PFSK-1 (cell line): ENCODE measurements at regions not wholly inside any gene's neighbourhood (a gene's known extent, or its start where the extent isn't known, plus 50 kb on each side); places are given as distances from the start of the nearest gene placed in this dataset.

Experiments used
- FOXP2 ChIP-seq: optimal IDR thresholded peaks from 2 replicates; pipeline ENCODE3; 2011; ENCODE audit warnings: borderline replicate concordance, control low read depth, inconsistent platforms; ENCODE audit not compliant: insufficient read depth; ENCODE audit errors: extremely low read length, extremely low read depth
- POLR2AphosphoS5 ChIP-seq: IDR thresholded peaks from 2 replicates; pipeline ENCODE4 v1.6.1; 2012; ENCODE audit warnings: low read depth, mild to moderate bottlenecking, control low read depth, low read length, moderate library complexity
- REST ChIP-seq, 2 experiments: IDR thresholded peaks; 2 replicates each; pipeline versions ENCODE4 v1.6.1 to v1.8.0; 2011 to 2012; ENCODE audit warnings: low read depth in 2 of 2, low read length in 2 of 2, control low read depth in 1 of 2, inconsistent platforms in 1 of 2, mild to moderate bottlenecking in 1 of 2, moderate library complexity in 1 of 2; ENCODE audit not compliant: insufficient read depth in 1 of 2
- SIN3A ChIP-seq: IDR thresholded peaks from 2 replicates; pipeline ENCODE4 v1.6.1; 2012; ENCODE audit warnings: mild to moderate bottlenecking, low read length, moderate library complexity, borderline replicate concordance; ENCODE audit not compliant: insufficient read depth
- TAF1 ChIP-seq: IDR thresholded peaks from 2 replicates; pipeline ENCODE4 v1.6.1; 2012; ENCODE audit warnings: low read length, control low read depth, borderline replicate concordance; ENCODE audit not compliant: insufficient read depth

GRCh38 chr20:22386306-22386623 lies 198.1 kb downstream of the FOXA2 start:
- TF ChIP-seq POLR2AphosphoS5 (no peak), SIN3A (no peak), TAF1 (no peak), REST (IDR thresholded peaks at IDR 0.05; ENCODE audit: insufficient read depth in 1 of 2, low read depth in 2 of 2, low read length in 2 of 2) (no peak), FOXP2 (no peak)

DNA sequence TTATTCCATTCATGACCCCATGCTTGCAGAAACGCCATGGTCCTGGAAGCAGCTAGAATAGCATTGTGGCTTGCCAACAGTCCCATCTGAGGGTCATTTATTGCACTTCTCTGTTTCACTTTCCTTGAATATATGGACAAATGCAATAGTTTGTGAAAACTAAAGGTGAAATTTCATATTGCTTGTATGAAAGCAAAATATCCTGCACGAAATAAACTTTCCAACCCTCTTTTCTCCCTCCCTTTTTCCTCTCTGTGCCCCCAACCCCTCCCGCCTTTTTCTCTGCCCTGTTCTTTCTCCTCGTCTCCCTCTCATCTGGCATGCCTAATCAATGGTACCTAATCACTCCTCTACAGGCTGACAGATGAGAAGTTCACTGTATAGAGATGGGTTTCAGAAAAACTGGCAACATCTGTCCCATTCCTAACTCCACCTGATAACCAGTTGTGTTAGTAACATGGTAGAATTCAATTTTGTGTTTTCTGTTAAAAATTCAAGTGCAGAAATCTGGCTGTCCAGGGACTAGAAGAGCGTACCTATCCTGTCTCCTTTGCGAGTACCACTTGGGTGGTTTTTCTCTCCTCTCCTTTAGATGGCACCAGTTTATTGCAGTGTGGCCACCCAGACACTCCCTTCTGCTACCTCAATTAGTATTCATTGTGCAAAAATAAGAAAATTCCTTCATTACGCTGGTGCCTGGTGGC lies 198.6 kb downstream of the FOXA2 start:
- TF ChIP-seq SIN3A: no peak

- TF ChIP-seq FOXP2 (no peak), POLR2AphosphoS5 (no peak)
Observed at GRCh38 chr20:22384978-22385377, 199.4 kb downstream of the FOXA2 start.

DNA sequence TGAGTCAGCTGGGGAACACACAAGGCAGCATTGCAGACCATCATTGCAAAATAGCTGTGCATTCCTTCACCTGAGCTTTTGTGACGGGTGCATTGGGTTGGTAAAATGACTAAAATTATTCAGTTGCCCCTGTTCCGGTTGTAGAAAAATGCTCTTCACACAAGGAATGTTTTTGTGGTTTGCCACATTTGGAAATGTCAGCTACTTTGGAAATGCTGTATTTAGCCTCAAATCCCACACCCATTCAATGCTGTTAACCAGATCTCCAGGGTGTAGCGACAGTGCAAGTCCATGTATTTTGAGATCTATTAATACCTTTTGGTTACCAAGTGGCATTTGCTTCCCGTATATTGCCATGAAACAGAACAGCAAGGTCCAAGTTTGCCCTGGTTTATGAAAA lies 201.2 kb downstream of the FOXA2 start:
- TF ChIP-seq POLR2AphosphoS5 (no peak), TAF1 (no peak), SIN3A (no peak), FOXP2 (no peak), REST (IDR thresholded peaks at IDR 0.05; ENCODE audit: insufficient read depth in 1 of 2, low read depth in 2 of 2, low read length in 2 of 2) (no peak)

GRCh38 chr20:22382742-22383141 lies 201.6 kb downstream of the FOXA2 start:
- TF ChIP-seq TAF1 (no peak), REST (IDR thresholded peaks at IDR 0.05; ENCODE audit: insufficient read depth in 1 of 2, low read depth in 2 of 2, low read length in 2 of 2) (no peak), SIN3A (no peak), FOXP2 (no peak), POLR2AphosphoS5 (no peak)

- TF ChIP-seq TAF1 (no peak), REST (IDR thresholded peaks at IDR 0.05; ENCODE audit: insufficient read depth in 1 of 2, low read depth in 2 of 2, low read length in 2 of 2) (no peak), POLR2AphosphoS5 (no peak), FOXP2 (no peak), SIN3A (no peak)
Observed at GRCh38 chr20:22381812-22382416, 202.5 kb downstream of the FOXA2 start.
